Thoracic aorta (tissue), 2 donors: ENCODE measurements at regions not wholly inside any gene's neighbourhood (a gene's known extent, or its start where the extent isn't known, plus 50 kb on each side); places are given as distances from the start of the nearest gene placed in this dataset.

ENCODE experiments used
- ATAC-seq: fragments of 150-250 bp; one replicate; pipeline ENCODE4 v1.8.0; 2017; ENCODE audit warnings: low read depth; ENCODE audit not compliant: insufficient number of reproducible peaks, low FRiP score
- DNase-seq: peaks from one replicate; pipeline ENCODE4 v3.0.0-alpha.2; 2020; ENCODE audit warnings: low spot score
- H3K27ac ChIP-seq, 2 donors: fragments of 200-600 bp; sonication (generic); 1 replicate in 1 of 2; 2 replicates in 1 of 2; pipeline ENCODE4 v1.5.1; 2016; ENCODE audit warnings: mild to moderate bottlenecking in 2 of 2, moderate library complexity in 2 of 2
- H3K27me3 ChIP-seq: fragments of 200-600 bp; sonication (generic); replicated peaks from 2 replicates; pipeline ENCODE4 v1.6.0; 2016; ENCODE audit warnings: mild to moderate bottlenecking; ENCODE audit not compliant: insufficient read depth
- H3K36me3 ChIP-seq: fragments of 200-600 bp; sonication (generic); one replicate; pipeline ENCODE4 v1.5.1; 2016
- H3K4me1 ChIP-seq, 2 donors: fragments of 200-600 bp; sonication (generic); 1 replicate in 1 of 2; 2 replicates in 1 of 2; pipeline versions ENCODE4 v1.5.1 to v1.6.0; 2016; ENCODE audit warnings: low read depth in 2 of 2, mild to moderate bottlenecking in 1 of 2; ENCODE audit not compliant: control insufficient read depth in 1 of 2
- H3K4me3 ChIP-seq: fragments of 200-600 bp; sonication (generic); 2 replicates; pipeline ENCODE4 v1.5.1; 2016; ENCODE audit warnings: mild to moderate bottlenecking
- H3K9me3 ChIP-seq: fragments of 200-600 bp; sonication (generic); 2 replicates; pipeline ENCODE4 v1.5.1; 2016
- CTCF ChIP-seq: fragments of 200-600 bp; sonication (generic); IDR thresholded peaks from one replicate; pipeline ENCODE4 v1.5.1; 2019; ENCODE audit warnings: antibody characterized with exemption

- TF ChIP-seq CTCF: no peak
- Histone ChIP-seq H3K9me3 (no peaks in the 10 kb centered on the region), H3K4me3 (no peak overlapping the region), H3K27me3 (no peaks in the 10 kb centered on the region), H3K4me1 (no peaks in the 10 kb centered on the region), H3K36me3 (no peaks in the 10 kb centered on the region), H3K27ac (no peak overlapping the region)
- DNase-seq: no peak
- ATAC-seq: no peak
Measured at GRCh38 chrX:125709074-125709473, 389.4 kb downstream of the TEX13C start.

- DNase-seq (no peak), ATAC-seq (no peak)
- TF ChIP-seq CTCF: no peak
- Histone ChIP-seq H3K4me1 (no peaks in the 10 kb centered on the region), H3K27ac (no peak overlapping the region), H3K36me3 (no peaks in the 10 kb centered on the region), H3K4me3 (no peak overlapping the region), H3K9me3 (no peaks in the 10 kb centered on the region), H3K27me3 (no peaks in the 10 kb centered on the region)
Measured at GRCh38 chrX:125709532-125709931, 389.9 kb downstream of the TEX13C start.

GRCh38 chrX:125710403-125711062 lies 390.9 kb downstream of the TEX13C start:
- Histone ChIP-seq H3K9me3 (no peaks in the 10 kb centered on the region), H3K4me3 (no peak overlapping the region), H3K36me3 (no peaks in the 10 kb centered on the region), H3K4me1 (no peaks in the 10 kb centered on the region), H3K27ac (no peak overlapping the region), H3K27me3 (no peaks in the 10 kb centered on the region)
- no peak for TF ChIP-seq CTCF
- no peak for DNase-seq
- ATAC-seq: no peak

- no peaks in the 10 kb centered on the region for H3K36me3 ChIP-seq
- ATAC-seq (no peak), DNase-seq (no peak)
- no peaks in the 10 kb centered on the region for H3K9me3 ChIP-seq
- TF ChIP-seq CTCF: no peak
- no peaks in the 10 kb centered on the region for H3K4me1 ChIP-seq
- no peak overlapping the region for H3K27ac ChIP-seq
- no peaks in the 10 kb centered on the region for H3K27me3 ChIP-seq
- H3K4me3 ChIP-seq: no peak overlapping the region
Measured at GRCh38 chrX:125711103-125711502, 391.4 kb downstream of the TEX13C start.

- H3K36me3 ChIP-seq: no peaks in the 10 kb centered on the region
- no peak overlapping the region for H3K27ac ChIP-seq
- no peaks in the 10 kb centered on the region for H3K27me3 ChIP-seq
- no peaks in the 10 kb centered on the region for H3K9me3 ChIP-seq
- ATAC-seq (no peak), DNase-seq (no peak)
- no peak for TF ChIP-seq CTCF
- H3K4me1 ChIP-seq: no peaks in the 10 kb centered on the region
- no peak overlapping the region for H3K4me3 ChIP-seq
Measured at GRCh38 chrX:125713633-125714032, 394.0 kb downstream of the TEX13C start.
